ENCODE measurements at regions not wholly inside any gene's neighbourhood (a gene's known extent, or its start where the extent isn't known, plus 50 kb on each side); places are given as distances from the start of the nearest gene placed in this dataset.

DNA sequence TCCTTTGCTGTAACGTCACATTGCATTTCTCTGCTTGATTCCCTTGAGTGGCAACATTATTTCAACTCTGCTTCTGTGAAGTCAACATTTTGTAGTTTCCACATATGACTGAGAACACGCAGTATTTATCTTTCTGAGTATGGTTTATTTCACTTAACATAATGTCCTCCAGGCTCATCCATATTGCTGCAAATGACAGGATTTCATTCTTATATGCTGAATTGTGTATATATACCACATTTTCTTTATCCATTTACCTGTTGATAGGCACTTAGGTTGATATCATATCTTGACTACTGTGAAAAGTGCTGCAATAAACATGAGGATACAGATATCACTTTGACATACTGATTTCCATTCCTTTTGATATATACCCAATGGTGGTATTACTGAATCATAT, 878.5 kb downstream of the PLOD2 start:
- TF ChIP-seq, protein P1, sequence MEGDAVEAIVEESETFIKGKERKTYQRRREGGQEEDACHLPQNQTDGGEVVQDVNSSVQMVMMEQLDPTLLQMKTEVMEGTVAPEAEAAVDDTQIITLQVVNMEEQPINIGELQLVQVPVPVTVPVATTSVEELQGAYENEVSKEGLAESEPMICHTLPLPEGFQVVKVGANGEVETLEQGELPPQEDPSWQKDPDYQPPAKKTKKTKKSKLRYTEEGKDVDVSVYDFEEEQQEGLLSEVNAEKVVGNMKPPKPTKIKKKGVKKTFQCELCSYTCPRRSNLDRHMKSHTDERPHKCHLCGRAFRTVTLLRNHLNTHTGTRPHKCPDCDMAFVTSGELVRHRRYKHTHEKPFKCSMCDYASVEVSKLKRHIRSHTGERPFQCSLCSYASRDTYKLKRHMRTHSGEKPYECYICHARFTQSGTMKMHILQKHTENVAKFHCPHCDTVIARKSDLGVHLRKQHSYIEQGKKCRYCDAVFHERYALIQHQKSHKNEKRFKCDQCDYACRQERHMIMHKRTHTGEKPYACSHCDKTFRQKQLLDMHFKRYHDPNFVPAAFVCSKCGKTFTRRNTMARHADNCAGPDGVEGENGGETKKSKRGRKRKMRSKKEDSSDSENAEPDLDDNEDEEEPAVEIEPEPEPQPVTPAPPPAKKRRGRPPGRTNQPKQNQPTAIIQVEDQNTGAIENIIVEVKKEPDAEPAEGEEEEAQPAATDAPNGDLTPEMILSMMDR (IDR thresholded peaks at IDR 0.05): no peak
- no peak for TF ChIP-seq POLR2A (IDR thresholded peaks at IDR 0.05)
- TF ChIP-seq POLR2AphosphoS5 (IDR thresholded peaks at IDR 0.05): no peak
